Liver (tissue), 8 donors: ENCODE measurements at regions not wholly inside any gene's neighbourhood (a gene's known extent, or its start where the extent isn't known, plus 50 kb on each side); places are given as distances from the start of the nearest gene placed in this dataset.
"Not testable (repeated sequence)": the region's sequence is repeated elsewhere in the genome, so short reads cannot be mapped to it uniquely, and the experiment has no call there.

Source experiments
- DNase-seq: peaks from one replicate; pipeline ENCODE4 v3.0.0-alpha.2; 2017; ENCODE audit warnings: low spot score
- H3K27ac ChIP-seq, 2 donors: one replicate each; pipeline ENCODE4 v1.7.0; 2013; ENCODE audit warnings: inconsistent platforms in 2 of 2, low read length in 2 of 2, control low read depth in 1 of 2, low read depth in 1 of 2, mild to moderate bottlenecking in 1 of 2
- H3K27me3 ChIP-seq, 4 donors: one replicate each; pipeline versions ENCODE4 v1.6.1 to v1.7.0; 2013; ENCODE audit warnings: low read length in 3 of 4, inconsistent platforms in 1 of 4, mild to moderate bottlenecking in 1 of 4, moderate library complexity in 1 of 4; ENCODE audit not compliant: control insufficient read depth in 4 of 4, insufficient read depth in 4 of 4
- H3K36me3 ChIP-seq, 4 donors: one replicate each; pipeline versions ENCODE4 v1.6.1 to v1.7.0; 2013; ENCODE audit warnings: low read length in 3 of 4, mild to moderate bottlenecking in 3 of 4, low read depth in 1 of 4, moderate library complexity in 1 of 4; ENCODE audit not compliant: control insufficient read depth in 4 of 4, insufficient read depth in 3 of 4
- H3K4me1 ChIP-seq, 4 donors: one replicate each; pipeline versions ENCODE4 v1.6.1 to v1.7.0; 2013; ENCODE audit warnings: low read length in 3 of 4, mild to moderate bottlenecking in 3 of 4, moderate library complexity in 1 of 4; ENCODE audit not compliant: control insufficient read depth in 4 of 4, insufficient read depth in 4 of 4
- H3K4me3 ChIP-seq, 3 donors: one replicate each; pipeline versions ENCODE4 v1.6.1 to v1.7.0; 2013; ENCODE audit warnings: low read length in 3 of 3, control low read depth in 1 of 3, low read depth in 1 of 3, mild to moderate bottlenecking in 1 of 3
- H3K9ac ChIP-seq, 2 donors: one replicate each; pipeline ENCODE4 v1.7.0; 2013; ENCODE audit warnings: low read length in 2 of 2, mild to moderate bottlenecking in 2 of 2, moderate library complexity in 2 of 2, control low read depth in 1 of 2, low read depth in 1 of 2
- H3K9me3 ChIP-seq, 4 donors: one replicate each; pipeline versions ENCODE4 v1.6.1 to v1.7.0; 2013; ENCODE audit warnings: low read length in 3 of 4; ENCODE audit not compliant: control insufficient read depth in 4 of 4
- EGR1 ChIP-seq, 2 donors: IDR thresholded peaks; 2 replicates each; pipeline ENCODE4 v1.6.1; 2016 to 2018; ENCODE audit warnings: antibody characterized with exemption in 2 of 2, low read depth in 2 of 2
- FOXA1 ChIP-seq: IDR thresholded peaks from 2 replicates; pipeline ENCODE4 v1.6.1; 2016; ENCODE audit warnings: antibody characterized with exemption
- FOXA2 ChIP-seq: IDR thresholded peaks from 2 replicates; pipeline ENCODE4 v1.6.1; 2016; ENCODE audit warnings: antibody characterized with exemption
- GABPA ChIP-seq, 2 donors: IDR thresholded peaks in 1 of 2; conservative IDR thresholded peaks in 1 of 2; 2 replicates each; pipeline ENCODE4 v1.6.1; 2016; ENCODE audit warnings: antibody characterized with exemption in 2 of 2, mild to moderate bottlenecking in 1 of 2, moderate library complexity in 1 of 2
- HNF4A ChIP-seq, 2 donors: conservative IDR thresholded peaks; 2 replicates each; pipeline ENCODE4 v1.6.1; 2016; ENCODE audit warnings: antibody characterized with exemption in 2 of 2, mild to moderate bottlenecking in 2 of 2
- HNF4G ChIP-seq: IDR thresholded peaks from 2 replicates; pipeline ENCODE4 v1.6.1; 2016; ENCODE audit warnings: antibody characterized with exemption
- JUND ChIP-seq, 2 donors: IDR thresholded peaks; 2 replicates each; pipeline ENCODE4 v1.6.1; 2016; ENCODE audit warnings: antibody characterized with exemption in 2 of 2
- NR2F2 ChIP-seq: IDR thresholded peaks from 2 replicates; pipeline ENCODE4 v1.6.1; 2016; ENCODE audit warnings: antibody characterized with exemption
- RAD21 ChIP-seq, 2 donors: IDR thresholded peaks; 2 replicates each; pipeline ENCODE4 v1.6.1; 2016; ENCODE audit warnings: antibody characterized with exemption in 2 of 2, mild to moderate bottlenecking in 2 of 2
- RXRA ChIP-seq, 2 donors: IDR thresholded peaks; 2 replicates each; pipeline ENCODE4 v1.6.1; 2017 to 2018; ENCODE audit warnings: antibody characterized with exemption in 2 of 2, mild to moderate bottlenecking in 1 of 2
- SP1 ChIP-seq: IDR thresholded peaks from 2 replicates; pipeline ENCODE4 v1.6.1; 2018; ENCODE audit warnings: antibody characterized with exemption, mild to moderate bottlenecking
- TAF1 ChIP-seq: conservative IDR thresholded peaks from 2 replicates; pipeline ENCODE4 v1.6.1; 2016; ENCODE audit warnings: antibody characterized with exemption, mild to moderate bottlenecking
- YY1 ChIP-seq: IDR thresholded peaks from 2 replicates; pipeline ENCODE4 v1.6.1; 2016; ENCODE audit warnings: antibody characterized with exemption, mild to moderate bottlenecking
- WGBS: extraction: QIAGEN DNeasy Blood & Tissue Kit; methylation state at CpG from one replicate; pipeline ENCODE4 v1.1.7; 2013; 5-methylcytosine and 5-hydroxymethylcytosine counted together
- TF ChIP-seq, protein P1 (sequence below): fragments of 150-350 bp; IDR thresholded peaks from 2 replicates; pipeline ENCODE4 v1.5.1; 2017; ENCODE audit warnings: improper control_type of control experiment, low read depth, low read length; ENCODE audit not compliant: missing input control
- TF ChIP-seq, protein P2 (sequence below): IDR thresholded peaks from 2 replicates; pipeline ENCODE4 v1.6.1; 2016; ENCODE audit warnings: antibody characterized with exemption
- TF ChIP-seq, protein P3 (sequence below): IDR thresholded peaks from 2 replicates; pipeline ENCODE4 v1.6.1; 2016; ENCODE audit warnings: antibody characterized with exemption
- TF ChIP-seq, protein P4 (sequence below): IDR thresholded peaks from 2 replicates; pipeline ENCODE4 v1.6.1; 2016; ENCODE audit warnings: antibody characterized with exemption
- TF ChIP-seq, protein P5 (sequence below): IDR thresholded peaks from 2 replicates; pipeline ENCODE4 v1.6.1; 2016; ENCODE audit warnings: antibody characterized with exemption, mild to moderate bottlenecking
- donor health status: healthy.
- donor health status: healthy.
- donor health status: healthy.
- donor health status: healthy.
- donor health status: healthy.

DNA sequence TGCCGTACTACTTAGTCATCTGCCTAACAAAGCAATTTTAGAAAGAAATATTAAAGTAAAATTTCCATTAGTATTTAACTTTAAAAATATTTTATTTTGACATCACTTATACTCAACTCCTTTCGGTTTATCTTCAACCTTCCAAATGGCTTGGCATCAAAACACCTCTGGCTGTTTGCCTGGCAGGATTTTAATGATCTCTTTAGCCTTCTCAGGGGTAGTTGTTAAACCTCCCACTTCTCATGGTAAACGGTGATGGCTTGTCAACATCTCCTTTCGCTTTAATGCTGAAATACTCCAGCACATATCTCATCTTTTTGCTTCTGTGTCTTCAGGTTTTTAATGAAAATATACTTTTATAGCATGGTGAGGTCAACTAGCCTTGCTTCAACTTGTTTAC lies 747.1 kb downstream of the CETN3 start:
- Histone ChIP-seq H3K27ac (no peak overlapping the region), H3K4me1 (no peaks in the 10 kb centered on the region), H3K9me3 (peaks cover 0 to 6% (median 0%) of the 10 kb centered on the region in 4 donors), H3K27me3 (no peaks in the 10 kb centered on the region), H3K4me3 (no peak overlapping the region), H3K36me3 (no peaks in the 10 kb centered on the region), H3K9ac (no peak overlapping the region)
- TF ChIP-seq, protein P1, sequence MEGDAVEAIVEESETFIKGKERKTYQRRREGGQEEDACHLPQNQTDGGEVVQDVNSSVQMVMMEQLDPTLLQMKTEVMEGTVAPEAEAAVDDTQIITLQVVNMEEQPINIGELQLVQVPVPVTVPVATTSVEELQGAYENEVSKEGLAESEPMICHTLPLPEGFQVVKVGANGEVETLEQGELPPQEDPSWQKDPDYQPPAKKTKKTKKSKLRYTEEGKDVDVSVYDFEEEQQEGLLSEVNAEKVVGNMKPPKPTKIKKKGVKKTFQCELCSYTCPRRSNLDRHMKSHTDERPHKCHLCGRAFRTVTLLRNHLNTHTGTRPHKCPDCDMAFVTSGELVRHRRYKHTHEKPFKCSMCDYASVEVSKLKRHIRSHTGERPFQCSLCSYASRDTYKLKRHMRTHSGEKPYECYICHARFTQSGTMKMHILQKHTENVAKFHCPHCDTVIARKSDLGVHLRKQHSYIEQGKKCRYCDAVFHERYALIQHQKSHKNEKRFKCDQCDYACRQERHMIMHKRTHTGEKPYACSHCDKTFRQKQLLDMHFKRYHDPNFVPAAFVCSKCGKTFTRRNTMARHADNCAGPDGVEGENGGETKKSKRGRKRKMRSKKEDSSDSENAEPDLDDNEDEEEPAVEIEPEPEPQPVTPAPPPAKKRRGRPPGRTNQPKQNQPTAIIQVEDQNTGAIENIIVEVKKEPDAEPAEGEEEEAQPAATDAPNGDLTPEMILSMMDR, result no peak
- no peak for TF ChIP-seq FOXA1
- TF ChIP-seq NR2F2, result no peak
- TF ChIP-seq JUND (IDR thresholded peaks at IDR 0.05), result no peak
- no peak for TF ChIP-seq YY1
- TF ChIP-seq RXRA (IDR thresholded peaks at IDR 0.05), result no peak
- TF ChIP-seq RAD21 (IDR thresholded peaks at IDR 0.05), result no peak
- 63% methylated on average over 4 of the region's 4 CpGs for WGBS
- DNase-seq, result no peak

DNA sequence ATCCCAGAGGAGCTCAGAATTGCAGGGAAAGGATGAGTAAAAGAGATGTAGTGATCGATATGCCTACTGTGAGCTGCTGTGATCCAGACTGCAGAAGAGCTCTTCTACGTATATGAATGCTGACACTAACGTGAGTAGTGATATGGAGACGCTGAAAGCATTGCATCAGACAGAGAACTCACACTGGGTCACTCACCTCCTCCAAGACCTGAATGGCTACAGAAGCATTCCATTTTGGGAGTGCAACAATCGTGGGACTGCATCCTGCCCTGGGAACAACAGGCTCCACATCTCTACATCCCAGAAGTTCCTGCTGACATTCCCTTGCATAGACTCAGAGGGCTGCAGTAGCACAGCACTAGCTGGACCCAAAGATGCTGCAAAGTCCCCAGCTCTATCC lies 755.9 kb upstream of the MEF2C start:
- no peak overlapping the region for H3K27ac ChIP-seq
- no peak for DNase-seq
- TF ChIP-seq, protein P2, sequence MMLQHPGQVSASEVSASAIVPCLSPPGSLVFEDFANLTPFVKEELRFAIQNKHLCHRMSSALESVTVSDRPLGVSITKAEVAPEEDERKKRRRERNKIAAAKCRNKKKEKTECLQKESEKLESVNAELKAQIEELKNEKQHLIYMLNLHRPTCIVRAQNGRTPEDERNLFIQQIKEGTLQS, result no peak
- no peak for TF ChIP-seq EGR1 (IDR thresholded peaks at IDR 0.05; ENCODE audit: low read depth in 2 of 2)
- TF ChIP-seq RAD21 (IDR thresholded peaks at IDR 0.05), result no peak
- TF ChIP-seq TAF1, result no peak
- no peak for TF ChIP-seq JUND (IDR thresholded peaks at IDR 0.05)
- no peak for TF ChIP-seq RXRA (IDR thresholded peaks at IDR 0.05)
- TF ChIP-seq, protein P3, sequence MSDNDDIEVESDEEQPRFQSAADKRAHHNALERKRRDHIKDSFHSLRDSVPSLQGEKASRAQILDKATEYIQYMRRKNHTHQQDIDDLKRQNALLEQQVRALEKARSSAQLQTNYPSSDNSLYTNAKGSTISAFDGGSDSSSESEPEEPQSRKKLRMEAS, result no peak
- no peak for TF ChIP-seq GABPA (IDR thresholded peaks at IDR 0.05 in 1 of 2, conservative IDR thresholded peaks at IDR 0.05 in 1 of 2)
- no peak for TF ChIP-seq FOXA2
- no peak for TF ChIP-seq NR2F2
- no peak for TF ChIP-seq YY1
- no peak for TF ChIP-seq HNF4G
- TF ChIP-seq, protein P4, sequence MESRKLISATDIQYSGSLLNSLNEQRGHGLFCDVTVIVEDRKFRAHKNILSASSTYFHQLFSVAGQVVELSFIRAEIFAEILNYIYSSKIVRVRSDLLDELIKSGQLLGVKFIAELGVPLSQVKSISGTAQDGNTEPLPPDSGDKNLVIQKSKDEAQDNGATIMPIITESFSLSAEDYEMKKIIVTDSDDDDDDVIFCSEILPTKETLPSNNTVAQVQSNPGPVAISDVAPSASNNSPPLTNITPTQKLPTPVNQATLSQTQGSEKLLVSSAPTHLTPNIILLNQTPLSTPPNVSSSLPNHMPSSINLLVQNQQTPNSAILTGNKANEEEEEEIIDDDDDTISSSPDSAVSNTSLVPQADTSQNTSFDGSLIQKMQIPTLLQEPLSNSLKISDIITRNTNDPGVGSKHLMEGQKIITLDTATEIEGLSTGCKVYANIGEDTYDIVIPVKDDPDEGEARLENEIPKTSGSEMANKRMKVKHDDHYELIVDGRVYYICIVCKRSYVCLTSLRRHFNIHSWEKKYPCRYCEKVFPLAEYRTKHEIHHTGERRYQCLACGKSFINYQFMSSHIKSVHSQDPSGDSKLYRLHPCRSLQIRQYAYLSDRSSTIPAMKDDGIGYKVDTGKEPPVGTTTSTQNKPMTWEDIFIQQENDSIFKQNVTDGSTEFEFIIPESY, result no peak
- TF ChIP-seq, protein P1, result no peak
- TF ChIP-seq, protein P5, sequence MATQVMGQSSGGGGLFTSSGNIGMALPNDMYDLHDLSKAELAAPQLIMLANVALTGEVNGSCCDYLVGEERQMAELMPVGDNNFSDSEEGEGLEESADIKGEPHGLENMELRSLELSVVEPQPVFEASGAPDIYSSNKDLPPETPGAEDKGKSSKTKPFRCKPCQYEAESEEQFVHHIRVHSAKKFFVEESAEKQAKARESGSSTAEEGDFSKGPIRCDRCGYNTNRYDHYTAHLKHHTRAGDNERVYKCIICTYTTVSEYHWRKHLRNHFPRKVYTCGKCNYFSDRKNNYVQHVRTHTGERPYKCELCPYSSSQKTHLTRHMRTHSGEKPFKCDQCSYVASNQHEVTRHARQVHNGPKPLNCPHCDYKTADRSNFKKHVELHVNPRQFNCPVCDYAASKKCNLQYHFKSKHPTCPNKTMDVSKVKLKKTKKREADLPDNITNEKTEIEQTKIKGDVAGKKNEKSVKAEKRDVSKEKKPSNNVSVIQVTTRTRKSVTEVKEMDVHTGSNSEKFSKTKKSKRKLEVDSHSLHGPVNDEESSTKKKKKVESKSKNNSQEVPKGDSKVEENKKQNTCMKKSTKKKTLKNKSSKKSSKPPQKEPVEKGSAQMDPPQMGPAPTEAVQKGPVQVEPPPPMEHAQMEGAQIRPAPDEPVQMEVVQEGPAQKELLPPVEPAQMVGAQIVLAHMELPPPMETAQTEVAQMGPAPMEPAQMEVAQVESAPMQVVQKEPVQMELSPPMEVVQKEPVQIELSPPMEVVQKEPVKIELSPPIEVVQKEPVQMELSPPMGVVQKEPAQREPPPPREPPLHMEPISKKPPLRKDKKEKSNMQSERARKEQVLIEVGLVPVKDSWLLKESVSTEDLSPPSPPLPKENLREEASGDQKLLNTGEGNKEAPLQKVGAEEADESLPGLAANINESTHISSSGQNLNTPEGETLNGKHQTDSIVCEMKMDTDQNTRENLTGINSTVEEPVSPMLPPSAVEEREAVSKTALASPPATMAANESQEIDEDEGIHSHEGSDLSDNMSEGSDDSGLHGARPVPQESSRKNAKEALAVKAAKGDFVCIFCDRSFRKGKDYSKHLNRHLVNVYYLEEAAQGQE, result no peak
- TF ChIP-seq FOXA1, result no peak
- TF ChIP-seq SP1, result no peak
- no peak for TF ChIP-seq HNF4A (conservative IDR thresholded peaks at IDR 0.05)
- H3K27me3 ChIP-seq, result no peaks in the 10 kb centered on the region
- peaks cover 0 to 7% (median 1%) of the 10 kb centered on the region in 4 donors for H3K9me3 ChIP-seq
- no peaks in the 10 kb centered on the region for H3K4me1 ChIP-seq
- no peaks in the 10 kb centered on the region for H3K36me3 ChIP-seq
- H3K4me3 ChIP-seq, result no peak overlapping the region
- 80% methylated on average over 5 of the region's 5 CpGs for WGBS
- no peak overlapping the region for H3K9ac ChIP-seq

DNA sequence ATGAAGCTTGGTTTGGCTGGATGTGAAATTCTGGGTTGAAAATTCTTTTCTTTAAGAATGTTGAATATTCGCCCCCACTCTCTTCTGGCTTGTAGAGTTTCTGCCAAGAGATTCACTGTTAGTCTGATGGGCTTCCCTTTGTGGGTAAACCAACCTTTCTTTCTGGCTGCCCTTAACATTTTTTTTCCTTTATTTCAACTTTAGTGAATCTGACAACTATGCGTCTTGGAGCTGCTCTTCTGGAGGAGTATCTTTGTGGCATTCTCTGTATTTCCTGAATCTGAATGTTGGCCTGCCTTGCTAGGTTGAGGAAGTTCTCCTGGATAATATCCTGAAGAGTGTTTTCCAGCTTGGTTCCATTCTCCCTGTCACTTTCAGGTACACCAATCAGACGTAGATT lies 751.2 kb upstream of the MEF2C start:
- H3K9me3 ChIP-seq, DNase-seq, H3K27ac ChIP-seq, H3K4me3 ChIP-seq, H3K9ac ChIP-seq, H3K4me1 ChIP-seq, H3K27me3 ChIP-seq, H3K36me3 ChIP-seq: not testable (repeated sequence)
- 67% methylated on average over 3 of the region's 3 CpGs for WGBS
